ENCODE measurements at regions not wholly inside any gene's neighbourhood (a gene's known extent, or its start where the extent isn't known, plus 50 kb on each side); places are given as distances from the start of the nearest gene placed in this dataset.

DNA sequence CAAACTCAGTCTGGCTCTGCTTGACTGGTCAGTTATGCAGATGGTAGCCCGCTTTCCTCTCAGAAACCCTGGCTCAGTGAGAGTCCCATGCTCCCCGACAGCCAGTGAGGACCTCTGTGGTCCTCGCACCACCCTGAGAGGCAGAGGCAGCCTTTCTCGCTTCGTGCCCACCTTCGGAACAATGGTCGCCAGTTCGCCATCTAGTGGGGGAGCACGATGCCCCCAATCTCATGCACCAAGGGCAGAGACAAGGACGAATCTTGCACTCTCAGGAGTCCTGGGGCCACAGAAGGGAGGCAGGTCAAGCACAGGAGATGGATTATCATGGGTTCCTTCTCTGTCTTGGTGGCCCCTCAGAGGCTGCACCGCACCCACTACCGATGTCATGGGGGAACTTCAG, 75.2 kb downstream of the RHCG start:
- DNase-seq (ENCODE audit: low read depth): no peak

DNA sequence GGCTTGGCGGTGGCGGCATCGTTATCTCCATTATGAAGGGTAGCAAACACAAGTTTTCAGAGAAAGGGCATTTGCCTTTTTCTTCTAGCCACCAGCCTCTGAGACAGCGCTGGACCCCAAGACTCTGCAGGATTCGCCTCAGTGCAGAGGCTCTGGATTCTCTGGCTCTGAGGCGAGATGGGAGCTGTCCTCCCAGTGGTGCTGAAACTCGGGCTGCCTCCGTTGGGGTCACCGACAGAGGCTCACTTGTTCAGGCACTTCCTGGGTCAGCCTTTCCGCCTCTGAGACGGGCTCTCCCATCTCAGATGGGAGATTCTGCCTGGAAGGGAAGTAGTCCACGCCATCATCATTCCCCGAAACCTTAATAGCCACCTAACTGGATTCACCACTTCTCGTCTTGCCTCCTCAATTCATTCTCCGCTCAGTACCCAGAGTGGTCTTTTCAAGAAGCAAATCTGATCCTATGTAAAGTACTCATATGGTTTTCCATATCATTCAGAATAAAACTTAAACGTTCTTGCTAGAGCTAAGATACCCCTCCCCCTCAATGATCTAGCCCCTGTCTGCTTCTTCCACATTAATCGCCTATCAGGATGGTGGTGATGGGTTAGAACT, 76.9 kb downstream of the RHCG start:
- peak; percentile 17 for DNase-seq (ENCODE audit: low read depth)

DNA sequence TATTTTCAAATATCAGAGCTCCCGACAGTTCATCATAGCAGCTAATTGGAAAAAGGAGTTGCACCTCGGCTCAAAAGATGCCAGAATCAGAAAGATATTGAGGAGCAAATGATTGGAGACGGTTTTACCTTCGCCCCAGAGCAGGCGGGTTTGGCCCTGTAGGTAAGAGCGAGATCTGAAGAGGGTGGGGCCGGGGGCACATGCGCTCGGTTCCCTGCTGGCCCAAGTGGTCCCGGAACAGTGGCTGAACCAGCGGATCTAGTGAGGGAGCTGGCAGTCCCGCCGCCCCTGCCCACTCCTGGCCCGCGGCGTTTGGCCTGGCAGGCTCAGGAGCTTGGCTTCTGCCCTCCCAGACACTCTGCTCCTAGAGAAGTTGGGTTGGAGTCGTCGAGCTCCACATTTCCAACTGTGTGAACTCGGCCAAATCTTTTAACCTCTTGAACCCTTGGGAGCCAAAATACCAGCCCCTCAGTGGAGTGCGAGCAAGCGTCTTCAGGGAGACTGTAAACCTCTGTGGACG, 79.1 kb downstream of the RHCG start:
- DNase-seq (ENCODE audit: low read depth): no peak

- DNase-seq (ENCODE audit: low read depth): peak; percentile 65
These were observed 79.8 kb downstream of the RHCG start for GRCh38 chr15:89416339-89417183.

DNA sequence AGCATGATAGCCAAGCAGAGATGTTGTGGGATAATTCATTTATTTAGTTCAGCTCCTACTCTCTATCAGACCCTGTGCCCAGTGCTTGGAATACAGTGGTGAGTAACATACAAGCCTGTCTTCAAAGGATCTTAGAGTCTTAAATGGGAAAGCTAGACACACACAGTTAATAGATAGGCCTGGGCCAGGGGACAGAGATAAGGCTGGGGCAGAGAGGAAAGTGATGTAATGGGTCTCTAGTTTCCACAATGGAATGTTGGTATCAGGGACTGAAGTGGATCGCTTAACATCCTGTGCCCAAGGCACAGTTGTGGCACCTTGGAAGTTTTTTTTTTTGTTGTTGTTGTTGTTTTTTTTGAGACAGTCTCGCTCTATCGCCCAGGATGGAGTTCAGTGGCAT, 79.9 kb upstream of the POLG start:
- no peak for DNase-seq (ENCODE audit: low read depth)

GRCh38 chr15:89413877-89414276, 79.3 kb upstream of the POLG start:
- DNase-seq (ENCODE audit: low read depth): no peak

- DNase-seq (ENCODE audit: low read depth): no peak
These were observed 78.3 kb upstream of the POLG start for GRCh38 chr15:89412905-89413411.

- DNase-seq (ENCODE audit: low read depth): no peak
These were observed 75.4 kb upstream of the POLG start for GRCh38 chr15:89410039-89410435.

GRCh38 chr15:89409184-89410038, 74.8 kb upstream of the POLG start:
- no peak for DNase-seq (ENCODE audit: low read depth)

GRCh38 chr15:89408372-89409183, 74.0 kb upstream of the POLG start:
- DNase-seq (ENCODE audit: low read depth): no peak

DNA sequence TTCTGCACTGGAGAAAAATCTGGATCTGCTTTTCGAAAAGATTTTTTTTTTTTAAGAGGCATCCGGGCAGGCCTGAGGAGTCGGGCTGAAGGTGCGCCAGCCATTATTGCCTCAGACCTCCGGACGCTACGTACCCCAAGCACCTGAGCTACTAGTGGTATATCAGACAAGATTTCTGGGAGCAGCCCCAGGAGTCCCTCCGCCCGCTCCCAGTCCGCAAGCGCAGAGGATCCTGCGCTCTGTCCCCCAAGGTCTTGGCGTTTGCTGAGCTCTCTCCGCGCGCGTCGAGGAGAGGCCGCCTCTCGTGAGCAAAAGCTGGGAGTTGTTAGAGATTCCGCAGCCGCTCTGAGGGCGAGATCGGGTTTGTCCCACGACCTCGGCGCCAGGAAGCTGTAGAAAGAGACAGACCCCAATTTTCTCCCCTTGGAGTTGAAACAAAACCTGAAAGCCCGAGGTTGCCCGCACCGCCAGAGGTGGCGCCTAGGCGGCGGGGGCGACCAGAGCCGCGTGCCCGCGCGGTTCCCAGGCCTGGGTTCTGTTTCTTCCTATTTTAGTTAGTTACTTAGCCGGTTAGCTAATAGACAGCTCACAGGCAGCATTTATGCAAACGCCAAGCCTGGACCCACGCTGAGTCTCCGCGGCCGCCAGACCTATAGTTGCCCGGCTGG, 72.5 kb upstream of the POLG start:
- no peak for DNase-seq (ENCODE audit: low read depth)

DNA sequence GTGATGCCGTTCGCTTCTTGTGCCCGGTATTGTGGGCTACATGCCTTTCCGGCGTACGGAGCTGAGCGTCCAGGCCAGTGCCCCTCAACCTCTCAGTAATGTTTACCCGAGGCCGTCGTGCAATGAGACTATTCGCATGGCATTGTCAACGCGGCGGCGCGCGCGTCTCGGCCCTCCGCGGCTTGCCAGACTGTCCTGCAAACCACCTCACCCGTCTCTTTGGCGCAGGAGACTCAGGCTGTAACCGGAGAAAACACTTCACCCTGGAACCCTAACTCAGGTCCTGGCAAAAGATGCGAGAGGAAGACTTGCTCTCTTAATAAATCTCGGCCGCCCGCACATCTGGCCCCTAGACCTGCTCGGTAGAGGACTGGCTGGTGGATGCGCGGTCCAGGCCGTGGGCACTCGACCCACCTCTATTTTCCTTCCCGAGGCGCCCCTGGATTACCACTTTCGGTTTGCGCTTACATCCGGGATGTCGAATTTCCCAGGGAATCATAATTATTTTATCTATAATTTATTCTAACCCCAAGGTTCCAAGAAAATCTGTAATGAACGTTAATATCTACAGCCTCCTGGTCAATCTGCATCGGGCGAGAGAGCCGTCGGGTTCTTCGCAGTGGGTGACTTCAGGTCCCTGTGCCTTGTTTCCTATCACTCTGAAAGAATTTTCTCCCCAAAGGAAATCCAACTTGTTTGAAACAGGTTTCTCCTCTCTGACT, 71.8 kb upstream of the POLG start:
- no peak for DNase-seq (ENCODE audit: low read depth)

DNA sequence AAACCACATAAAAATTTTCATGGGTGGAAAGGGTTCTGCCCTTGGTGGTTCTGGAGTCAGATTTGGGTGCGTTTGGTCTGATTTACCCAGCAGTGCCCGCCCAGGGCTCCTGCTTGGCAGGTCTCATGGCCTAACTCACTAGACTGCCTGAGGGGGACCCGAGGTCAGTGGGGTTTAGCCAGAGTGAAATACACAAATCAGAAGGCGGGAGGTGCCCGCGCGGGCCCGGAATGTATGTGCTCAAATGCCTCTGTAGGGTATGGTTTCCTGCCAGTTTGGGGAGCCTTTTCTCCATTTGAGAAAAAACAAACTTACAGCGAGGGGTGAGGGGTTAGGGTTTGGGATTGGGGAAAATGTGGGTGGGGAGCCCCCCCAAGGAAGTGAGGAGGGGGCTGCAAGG, 70.9 kb upstream of the POLG start:
- DNase-seq (ENCODE audit: low read depth): no peak

DNA sequence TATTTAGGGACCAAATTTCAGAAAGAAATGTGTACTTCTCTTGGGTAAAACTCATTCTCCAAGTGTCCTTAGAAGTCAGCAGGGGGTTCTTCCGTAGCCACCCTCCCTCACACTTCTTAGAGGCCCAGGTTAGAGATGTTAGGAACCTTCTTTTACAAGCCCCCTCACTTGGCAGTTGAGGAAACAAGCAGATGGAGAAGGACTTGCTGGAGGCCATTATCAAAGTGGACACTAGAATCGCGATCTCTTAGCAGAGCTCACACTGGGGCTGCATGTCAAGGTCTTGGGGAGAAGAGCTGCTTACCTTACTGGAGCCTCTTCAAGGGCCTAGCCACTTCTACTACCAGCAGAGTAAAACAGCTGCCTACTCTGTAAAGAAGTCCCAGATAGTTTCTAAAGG, 69.4 kb upstream of the POLG start:
- DNase-seq (ENCODE audit: low read depth): no peak

- DNase-seq (ENCODE audit: low read depth): no peak
These were observed 67.8 kb upstream of the POLG start for GRCh38 chr15:89402518-89402805.

GRCh38 chr15:89401631-89402517, 67.2 kb upstream of the POLG start:
- DNase-seq (ENCODE audit: low read depth): no peak

DNA sequence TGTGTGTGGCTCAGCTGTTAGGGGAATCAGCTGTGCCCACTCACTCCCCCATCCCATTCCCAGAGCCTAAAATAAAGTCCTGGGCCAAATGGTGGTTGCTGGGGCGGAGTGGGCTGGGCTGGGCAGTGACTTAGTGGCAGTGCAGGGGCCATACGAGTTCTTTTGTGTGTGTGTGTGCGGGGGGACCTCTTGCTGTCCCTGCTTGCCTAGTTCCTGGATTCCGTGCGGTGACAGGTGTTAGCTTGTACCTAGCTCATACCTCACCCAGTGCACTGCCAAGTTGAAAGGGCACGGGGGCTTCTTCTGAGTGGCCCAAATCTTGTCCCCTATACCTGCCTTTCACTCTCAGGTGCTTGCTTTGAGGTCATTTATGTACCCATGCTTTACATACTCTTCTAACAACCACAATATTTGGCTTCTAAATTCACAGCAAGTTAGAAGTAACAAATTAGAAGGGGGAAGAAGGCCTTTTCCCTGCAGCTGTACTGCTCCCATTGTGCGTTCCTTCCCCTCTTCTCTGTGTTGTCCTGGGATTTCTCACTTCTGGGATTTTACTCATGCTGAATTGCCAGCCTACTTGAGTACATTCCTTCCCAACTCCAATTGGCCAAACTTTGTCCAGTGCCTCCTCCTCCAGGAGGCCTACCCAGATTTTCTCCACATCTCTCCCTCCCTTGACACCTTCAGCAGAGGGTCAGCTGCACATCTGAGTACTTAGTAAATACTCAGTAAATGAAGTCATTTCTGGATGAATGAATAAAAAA, 66.3 kb upstream of the POLG start:
- no peak for DNase-seq (ENCODE audit: low read depth)

DNA sequence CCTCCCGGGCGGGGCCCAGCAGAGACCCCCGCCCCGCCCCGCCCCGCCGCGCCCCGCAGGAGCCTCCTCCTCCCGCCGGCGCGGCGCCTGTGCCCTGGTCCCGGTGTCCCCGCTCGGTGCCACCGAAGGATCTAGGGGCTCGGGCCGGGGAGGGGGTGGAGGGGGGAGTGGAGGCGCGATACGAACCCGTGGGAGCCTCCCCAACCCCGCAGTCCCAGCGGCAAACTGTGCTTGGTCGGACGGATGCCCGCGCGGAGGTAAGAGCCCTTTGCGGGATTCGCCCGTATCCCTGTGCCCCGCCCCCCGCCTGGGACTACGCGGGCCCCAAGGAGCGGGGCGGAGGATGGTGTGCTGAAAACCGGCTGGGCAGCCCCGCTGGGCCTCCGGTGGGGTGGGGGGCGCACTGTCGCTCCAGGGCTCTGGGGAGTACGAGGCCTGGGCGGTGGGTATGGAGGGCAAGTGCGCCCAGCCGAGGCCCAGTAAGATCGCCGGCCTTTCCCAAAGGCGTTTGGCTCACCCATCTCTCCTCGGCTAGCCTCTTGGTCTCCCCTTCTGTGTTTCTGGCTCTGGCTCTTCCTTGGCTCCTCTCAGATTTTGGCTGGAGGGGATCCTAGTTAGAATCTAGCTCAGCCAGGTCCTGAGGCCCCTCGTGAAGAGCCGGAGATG, 65.6 kb upstream of the POLG start:
- DNase-seq (ENCODE audit: low read depth): no peak

Data from CMK (cell line).